A673 (cell line): ENCODE measurements at regions not wholly inside any gene's neighbourhood (a gene's known extent, or its start where the extent isn't known, plus 50 kb on each side); places are given as distances from the start of the nearest gene placed in this dataset.

ENCODE experiments used
- BruUV-seq: library from RNA; stranded (reverse); fragments of 400-500 nt; replicated peaks from 2 replicates; lab custom pipeline; 2021; lab: Mats Ljungman, UMichigan
- CTCF ChIA-PET: fragments of 300-600 bp; sonication (Branson Sonifier 250); formaldehyde crosslinking; loops from one replicate; lab custom pipeline; 2022; ENCODE audit warnings: antibody characterized with exemption; lab: Charles Lee
- POLR2A ChIA-PET: fragments of 300-600 bp; sonication (Branson Sonifier 250); formaldehyde crosslinking; loops from one replicate; lab custom pipeline; 2022; ENCODE audit warnings: antibody characterized with exemption; ENCODE audit not compliant: low non-redundant PET; lab: Charles Lee
- DNase-seq: peaks from one replicate; pipeline ENCODE4 v3.0.0-alpha.2; 2015; ENCODE audit warnings: low spot score
- H3K27ac ChIP-seq: fragments of 200-600 bp; sonication (generic); 2 replicates; pipeline ENCODE4 v1.5.1; 2016; ENCODE audit warnings: mixed run types, low read depth, mild to moderate bottlenecking, mixed read lengths, antibody characterized with exemption, low read length; ENCODE audit not compliant: poor library complexity, severe bottlenecking
- H3K27me3 ChIP-seq: fragments of 200-600 bp; sonication (generic); replicated peaks from 2 replicates; pipeline ENCODE4 v1.6.1; 2017; ENCODE audit warnings: mixed run types, low read depth, mild to moderate bottlenecking, mixed read lengths, antibody characterized with exemption, low read length; ENCODE audit not compliant: insufficient read depth, poor library complexity
- H3K36me3 ChIP-seq: fragments of 200-600 bp; sonication (generic); 2 replicates; pipeline ENCODE4 v1.6.1; 2016; ENCODE audit warnings: mixed run types, mild to moderate bottlenecking, mixed read lengths, antibody characterized with exemption, low read length; ENCODE audit not compliant: insufficient read depth, poor library complexity, severe bottlenecking
- H3K4me1 ChIP-seq: fragments of 200-600 bp; sonication (generic); 2 replicates; pipeline ENCODE4 v1.6.1; 2017; ENCODE audit warnings: mixed run types, mild to moderate bottlenecking, mixed read lengths, antibody characterized with exemption, low read length; ENCODE audit not compliant: insufficient read depth, poor library complexity, severe bottlenecking
- H3K4me3 ChIP-seq: fragments of 200-600 bp; sonication (generic); 2 replicates; pipeline ENCODE4 v1.5.1; 2016; ENCODE audit warnings: low read depth, mixed run types, mild to moderate bottlenecking, mixed read lengths, low read length; ENCODE audit not compliant: poor library complexity, severe bottlenecking
- H3K9me3 ChIP-seq: fragments of 200-600 bp; sonication (generic); 2 replicates; pipeline ENCODE4 v1.6.1; 2016; ENCODE audit warnings: mixed run types, low read depth, mild to moderate bottlenecking, mixed read lengths, antibody characterized with exemption, low read length; ENCODE audit not compliant: poor library complexity, severe bottlenecking
- EZH2 ChIP-seq: fragments of 200-600 bp; sonication (generic); IDR thresholded peaks from 2 replicates; pipeline ENCODE4 v1.6.1; 2017; ENCODE audit warnings: borderline replicate concordance, low read depth, mild to moderate bottlenecking, mixed read lengths, antibody characterized with exemption, low read length; ENCODE audit not compliant: poor library complexity, severe bottlenecking
- intact Hi-C: fragments of 100-400 bp; cut with micrococcal nuclease; formaldehyde crosslinking; loops from one replicate; pipeline ENCODE4 v1.10.0; 2022; ENCODE audit not compliant: unreplicated experiment
- TF ChIP-seq, protein P1 (sequence below): fragments of 300-800, 200-600 bp; sonication (generic); conservative IDR thresholded peaks from 2 replicates; pipeline ENCODE4 v1.5.1; 2017; ENCODE audit warnings: low read depth, mild to moderate bottlenecking, antibody characterized with exemption, low read length, moderate library complexity, mixed read lengths

DNA sequence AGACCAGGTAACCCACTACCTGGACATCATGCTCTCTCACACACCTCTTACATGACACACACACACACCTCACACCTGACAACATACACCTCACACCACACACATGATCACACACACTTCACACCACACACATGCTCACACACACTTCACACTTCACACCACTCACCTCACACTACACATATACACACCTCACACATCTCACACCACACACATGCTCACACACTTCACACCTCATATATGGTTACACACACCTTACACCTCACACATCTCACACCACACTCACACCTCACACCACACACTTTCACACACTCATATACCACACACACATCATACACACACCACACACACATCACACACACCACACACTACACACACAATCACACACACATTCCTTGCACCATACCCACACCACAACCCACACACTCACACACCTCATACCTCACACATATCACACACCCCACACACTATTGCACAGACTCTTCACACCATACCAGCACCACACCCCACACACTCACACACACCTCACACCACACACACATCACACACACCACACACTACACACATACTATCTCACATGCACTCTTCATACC is 98.1 kb upstream of the PIEZO2 start:
- ChIA-PET CTCF (no interaction called here), POLR2A (no interaction called here)
- no peaks in the 10 kb centered on the region for H3K9me3 ChIP-seq
- no peak overlapping the region for H3K27ac ChIP-seq
- TF ChIP-seq, protein P1, sequence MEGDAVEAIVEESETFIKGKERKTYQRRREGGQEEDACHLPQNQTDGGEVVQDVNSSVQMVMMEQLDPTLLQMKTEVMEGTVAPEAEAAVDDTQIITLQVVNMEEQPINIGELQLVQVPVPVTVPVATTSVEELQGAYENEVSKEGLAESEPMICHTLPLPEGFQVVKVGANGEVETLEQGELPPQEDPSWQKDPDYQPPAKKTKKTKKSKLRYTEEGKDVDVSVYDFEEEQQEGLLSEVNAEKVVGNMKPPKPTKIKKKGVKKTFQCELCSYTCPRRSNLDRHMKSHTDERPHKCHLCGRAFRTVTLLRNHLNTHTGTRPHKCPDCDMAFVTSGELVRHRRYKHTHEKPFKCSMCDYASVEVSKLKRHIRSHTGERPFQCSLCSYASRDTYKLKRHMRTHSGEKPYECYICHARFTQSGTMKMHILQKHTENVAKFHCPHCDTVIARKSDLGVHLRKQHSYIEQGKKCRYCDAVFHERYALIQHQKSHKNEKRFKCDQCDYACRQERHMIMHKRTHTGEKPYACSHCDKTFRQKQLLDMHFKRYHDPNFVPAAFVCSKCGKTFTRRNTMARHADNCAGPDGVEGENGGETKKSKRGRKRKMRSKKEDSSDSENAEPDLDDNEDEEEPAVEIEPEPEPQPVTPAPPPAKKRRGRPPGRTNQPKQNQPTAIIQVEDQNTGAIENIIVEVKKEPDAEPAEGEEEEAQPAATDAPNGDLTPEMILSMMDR = no peak
- no peak for TF ChIP-seq EZH2
- no peaks in the 10 kb centered on the region for H3K4me1 ChIP-seq
- DNase-seq = no peak
- no peaks in the 10 kb centered on the region for H3K36me3 ChIP-seq
- no peak overlapping the region for H3K4me3 ChIP-seq
- intact Hi-C loops = no loop called here
- no TSS peak for BruUV-seq
- H3K27me3 ChIP-seq = peaks cover 20% of the 10 kb centered on the region

DNA sequence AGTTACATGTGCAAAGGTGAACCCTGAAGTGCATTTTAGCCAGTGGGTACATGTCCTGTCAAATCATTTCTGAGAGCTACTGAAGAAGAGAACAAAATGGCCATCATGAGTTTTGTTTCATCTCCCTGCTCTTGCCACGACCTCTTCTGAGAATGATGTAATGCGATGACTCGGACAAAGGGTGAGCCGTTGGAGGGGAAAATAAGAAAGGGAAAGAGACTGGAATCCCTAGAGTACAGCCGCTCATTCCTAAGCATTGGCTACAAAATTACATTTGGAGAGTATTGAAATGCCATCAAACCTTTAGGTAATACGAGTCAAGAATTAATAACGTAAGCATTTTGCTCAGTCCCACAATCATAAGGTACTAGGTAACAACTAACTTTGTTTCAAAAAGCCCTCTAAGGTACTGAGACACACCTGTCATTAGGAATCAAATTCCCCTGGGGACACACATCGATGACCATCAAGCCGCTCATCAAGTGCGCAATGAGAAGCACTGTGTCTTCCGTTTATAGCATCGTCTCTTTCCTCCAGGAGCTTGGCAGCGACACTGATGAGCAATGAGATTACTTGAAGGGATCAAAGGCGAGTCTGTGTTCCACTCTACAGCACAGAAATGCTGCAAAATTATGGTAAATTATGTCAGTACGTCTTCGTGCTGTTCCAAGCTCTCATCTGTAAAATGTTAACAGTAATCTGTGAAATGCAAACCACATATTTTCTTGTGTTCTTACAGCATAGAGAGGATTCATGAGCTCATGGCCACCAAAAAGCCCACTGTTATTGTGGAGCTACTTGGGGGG is 97.3 kb upstream of the PIEZO2 start:
- CTCF ChIA-PET = no interaction called here
- no peak overlapping the region for H3K4me3 ChIP-seq
- BruUV-seq = no TSS peak

DNA sequence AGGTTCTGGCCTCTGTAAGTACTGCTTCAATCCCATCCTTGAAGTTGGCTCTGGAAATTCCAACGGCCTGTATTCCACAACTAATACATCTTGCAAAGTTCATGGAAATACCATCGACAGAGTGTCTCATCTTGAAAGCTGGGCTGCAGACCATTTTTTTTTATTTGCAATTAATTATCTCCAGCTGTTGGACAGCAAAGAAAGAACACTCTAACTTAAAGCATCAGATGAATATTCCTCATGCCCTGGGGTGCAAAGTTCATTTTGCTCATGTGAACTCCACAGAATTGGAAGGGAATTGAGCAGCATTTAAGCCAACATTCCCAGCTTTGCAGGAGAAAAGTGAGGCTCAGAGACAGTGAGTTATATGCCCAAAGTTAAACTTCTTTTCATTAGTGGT is 96.5 kb upstream of the PIEZO2 start:
- no TSS peak for BruUV-seq
- CTCF ChIA-PET = no interaction called here

More for the DNA sequence above, 97.3 kb upstream of the PIEZO2 start:
- POLR2A ChIA-PET = no interaction called here
- Histone ChIP-seq H3K9me3 (no peaks in the 10 kb centered on the region), H3K27me3 (peaks cover 20% of the 10 kb centered on the region), H3K27ac (no peak overlapping the region), H3K4me1 (no peaks in the 10 kb centered on the region), H3K36me3 (no peaks in the 10 kb centered on the region)
- TF ChIP-seq EZH2 = no peak
- TF ChIP-seq, protein P1 = no peak
- intact Hi-C loops = no loop called here
- no peak for DNase-seq

More for the DNA sequence above, 96.5 kb upstream of the PIEZO2 start:
- DNase-seq = no peak
- no peaks in the 10 kb centered on the region for H3K4me1 ChIP-seq
- no peaks in the 10 kb centered on the region for H3K9me3 ChIP-seq
- no peaks in the 10 kb centered on the region for H3K36me3 ChIP-seq
- no peak overlapping the region for H3K27ac ChIP-seq
- TF ChIP-seq, protein P1 = no peak
- TF ChIP-seq EZH2 = no peak
- POLR2A ChIA-PET = no interaction called here
- peaks cover 20% of the 10 kb centered on the region for H3K27me3 ChIP-seq
- intact Hi-C loops = no loop called here
- no peak overlapping the region for H3K4me3 ChIP-seq
